ENCODE measurements at regions not wholly inside any gene's neighbourhood (a gene's known extent, or its start where the extent isn't known, plus 50 kb on each side); places are given as distances from the start of the nearest gene placed in this dataset.
A peak's percentile ranks its signal among the peaks of the same experiment; 100 is the strongest.
"Not testable (repeated sequence)": the region's sequence is repeated elsewhere in the genome, so short reads cannot be mapped to it uniquely, and the experiment has no call there.

DNA sequence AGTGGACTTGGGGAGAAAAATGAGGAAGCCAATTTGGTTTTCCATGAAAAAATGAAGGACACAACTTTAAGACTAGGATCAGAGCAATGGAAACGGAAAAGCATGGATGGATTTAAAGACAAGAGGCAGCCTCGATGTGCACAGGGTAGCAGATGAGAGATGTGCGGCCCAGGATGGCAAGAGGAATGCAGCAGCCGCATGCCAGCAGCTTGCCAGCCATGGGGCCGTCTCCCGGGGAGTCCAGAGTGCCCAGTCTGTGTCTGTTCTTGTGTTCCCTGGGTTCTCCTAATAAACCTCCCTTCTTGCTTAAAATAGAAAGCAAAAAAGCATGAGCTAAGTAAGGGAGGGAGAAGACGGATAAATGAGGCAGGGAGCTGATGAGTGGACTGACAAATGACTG lies 68.0 kb upstream of the IQSEC1 start:
- no peak for DNase-seq (ENCODE audit: low read depth in 3 of 3, low spot score in 2 of 3)

GRCh38 chr3:13140596-13140995 lies 67.4 kb upstream of the IQSEC1 start:
- DNase-seq (ENCODE audit: low read depth in 3 of 3, low spot score in 2 of 3): no peak

GRCh38 chr3:13139471-13140065 lies 66.3 kb upstream of the IQSEC1 start:
- DNase-seq (ENCODE audit: low read depth in 3 of 3, low spot score in 2 of 3): no peak

DNA sequence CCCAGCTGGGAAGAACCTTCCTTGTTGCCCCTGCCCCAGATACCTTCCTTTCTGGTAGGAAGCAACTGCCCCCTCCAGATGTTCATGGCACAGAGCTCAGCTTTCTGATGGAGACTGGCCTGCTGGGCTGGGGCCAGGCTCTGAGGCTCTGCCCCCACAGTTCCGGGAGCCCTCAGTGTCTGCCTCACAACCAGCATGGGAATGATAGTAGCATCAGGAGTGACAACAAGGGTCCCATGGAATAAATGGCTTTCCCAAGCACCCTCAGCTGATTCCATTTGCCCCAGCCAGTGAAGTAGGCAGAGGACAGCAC lies 65.6 kb upstream of the IQSEC1 start:
- DNase-seq (ENCODE audit: low read depth in 3 of 3, low spot score in 2 of 3): no peak

DNA sequence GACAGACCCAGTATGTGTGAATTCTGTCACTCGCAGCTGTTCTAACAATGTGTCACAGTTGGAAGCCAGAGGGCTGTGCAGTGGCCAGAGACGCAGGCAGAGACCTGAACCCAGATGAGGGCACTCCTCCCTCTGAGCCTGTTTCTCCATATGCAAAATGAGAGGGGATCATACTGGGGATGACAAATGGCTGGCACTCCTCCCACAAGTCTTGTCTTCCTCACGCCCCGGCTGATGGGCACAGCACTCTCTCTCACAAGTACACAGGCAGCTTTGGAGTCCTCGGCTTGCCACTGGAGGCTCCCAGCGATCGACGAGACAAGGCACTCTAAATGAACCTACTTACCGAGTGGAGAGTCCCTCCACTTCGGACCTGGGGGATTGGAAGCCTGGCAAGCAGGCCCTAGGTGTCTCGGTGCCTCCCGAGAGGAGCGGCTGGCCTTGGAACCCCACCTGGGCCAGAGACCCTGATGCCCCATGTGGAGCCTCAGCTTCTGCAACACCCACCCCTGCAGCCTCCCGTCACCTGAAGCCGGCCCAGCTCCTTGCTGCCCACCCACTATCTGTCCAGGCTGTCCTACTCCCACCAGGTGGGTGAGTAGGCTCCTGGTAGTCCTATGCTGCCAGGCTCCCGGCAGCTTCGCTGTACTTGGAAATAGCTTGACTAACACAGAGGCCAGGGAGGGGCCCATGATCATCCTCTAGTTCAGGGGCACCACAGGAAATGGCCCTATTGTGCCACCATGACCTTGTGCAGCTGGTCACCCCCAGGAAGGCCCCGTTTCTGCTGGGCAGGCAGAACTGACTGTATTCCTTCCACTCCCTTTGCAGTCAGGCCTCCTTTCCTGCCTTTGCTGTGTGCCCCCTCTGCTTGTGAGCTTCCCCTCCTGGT lies 65.0 kb upstream of the IQSEC1 start:
- DNase-seq (ENCODE audit: low read depth in 3 of 3, low spot score in 2 of 3): no peak

DNA sequence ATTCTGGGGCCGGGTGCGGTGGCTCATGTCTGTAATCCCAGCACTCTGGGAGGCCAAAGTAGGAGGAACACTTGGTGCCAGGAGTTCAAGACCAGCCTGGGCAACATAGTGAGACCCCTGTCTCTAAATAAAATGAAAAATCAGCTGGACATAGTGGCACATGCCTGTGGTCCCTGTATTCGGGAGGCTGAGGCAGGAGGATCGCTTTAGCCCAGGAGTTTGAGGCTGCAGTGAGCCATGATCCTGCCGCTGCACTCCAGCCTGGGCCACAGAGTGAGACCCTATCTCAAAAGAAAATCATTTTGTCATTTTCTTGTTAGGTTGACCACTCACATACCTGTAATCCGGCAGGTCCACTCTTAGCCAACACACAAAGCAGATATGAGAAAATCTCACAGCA lies 63.6 kb upstream of the IQSEC1 start:
- not testable (repeated sequence) for DNase-seq (ENCODE audit: low read depth in 3 of 3, low spot score in 2 of 3)

GRCh38 chr3:13136426-13136825 lies 63.2 kb upstream of the IQSEC1 start:
- no peak for DNase-seq (ENCODE audit: low read depth in 3 of 3, low spot score in 2 of 3)

DNA sequence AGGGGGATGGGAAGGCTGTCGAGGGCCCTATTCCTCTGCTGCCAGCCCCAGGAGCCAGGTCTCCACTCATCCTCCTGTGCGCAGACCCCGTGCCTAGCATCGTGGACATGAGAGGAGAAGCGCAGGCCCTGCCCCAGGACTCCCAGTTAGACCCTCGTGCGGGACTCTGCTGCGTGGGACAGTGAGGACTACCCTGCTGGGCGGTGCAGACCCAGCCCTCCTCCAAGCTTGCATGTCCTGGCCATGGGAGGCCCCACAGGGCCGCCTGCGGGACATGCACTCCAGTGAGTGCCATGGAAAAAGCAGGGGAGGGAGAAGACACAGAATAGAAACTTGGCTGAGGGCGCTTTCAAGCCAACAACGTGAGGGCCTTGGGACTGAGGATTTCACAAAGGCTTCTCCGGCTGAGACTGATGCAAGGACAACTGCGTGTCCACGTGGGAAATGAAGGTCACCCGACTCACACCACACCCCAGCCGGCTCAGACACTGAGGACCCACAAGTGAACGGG lies 62.6 kb upstream of the IQSEC1 start:
- DNase-seq (ENCODE audit: low read depth in 3 of 3, low spot score in 2 of 3): no peak

DNA sequence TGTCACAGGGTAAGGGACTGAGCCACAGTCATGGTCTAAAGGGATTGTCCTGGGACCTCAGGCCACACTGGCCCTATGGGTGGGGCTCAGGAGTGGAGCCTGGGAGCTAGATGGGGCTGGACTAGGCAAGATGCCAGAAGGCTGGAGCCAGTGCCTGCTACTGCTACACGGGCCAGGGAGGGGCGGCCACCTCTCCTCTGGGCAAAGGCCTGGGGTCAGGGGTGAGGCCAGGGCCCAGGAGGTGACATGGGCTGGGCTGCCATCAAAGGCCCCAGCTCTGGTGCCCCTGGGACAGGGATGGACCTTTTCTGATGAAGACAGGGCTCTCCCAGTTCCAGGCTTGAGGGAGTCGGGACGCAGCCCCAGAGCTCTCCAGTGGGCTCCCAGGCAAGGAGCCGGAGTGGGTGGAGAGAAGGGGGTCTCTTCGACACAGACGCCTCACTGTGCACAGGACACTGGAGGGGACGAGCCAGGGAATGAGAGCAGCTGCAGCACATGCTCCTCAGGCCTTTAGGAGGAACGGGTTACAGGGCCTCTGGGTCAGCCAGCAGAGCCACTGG lies 62.1 kb upstream of the IQSEC1 start:
- DNase-seq (ENCODE audit: low read depth in 3 of 3, low spot score in 2 of 3): no peak

DNA sequence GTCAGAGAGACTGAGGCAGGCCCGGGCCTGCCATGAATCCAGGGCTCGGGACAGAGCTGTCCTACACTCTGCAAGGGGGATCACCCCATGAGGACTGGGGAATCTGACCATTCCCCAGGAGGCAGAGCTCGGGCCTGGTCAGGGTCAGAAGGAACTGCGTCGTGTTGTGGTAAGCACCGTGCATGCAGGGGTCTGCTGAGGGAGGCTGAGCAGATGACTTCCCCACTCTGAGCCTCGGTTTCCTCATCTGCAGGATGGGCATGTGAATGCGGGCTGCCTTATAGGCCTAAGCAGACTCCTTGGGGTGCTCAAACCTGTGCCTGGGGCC lies 61.6 kb upstream of the IQSEC1 start:
- no peak for DNase-seq (ENCODE audit: low read depth in 3 of 3, low spot score in 2 of 3)

DNA sequence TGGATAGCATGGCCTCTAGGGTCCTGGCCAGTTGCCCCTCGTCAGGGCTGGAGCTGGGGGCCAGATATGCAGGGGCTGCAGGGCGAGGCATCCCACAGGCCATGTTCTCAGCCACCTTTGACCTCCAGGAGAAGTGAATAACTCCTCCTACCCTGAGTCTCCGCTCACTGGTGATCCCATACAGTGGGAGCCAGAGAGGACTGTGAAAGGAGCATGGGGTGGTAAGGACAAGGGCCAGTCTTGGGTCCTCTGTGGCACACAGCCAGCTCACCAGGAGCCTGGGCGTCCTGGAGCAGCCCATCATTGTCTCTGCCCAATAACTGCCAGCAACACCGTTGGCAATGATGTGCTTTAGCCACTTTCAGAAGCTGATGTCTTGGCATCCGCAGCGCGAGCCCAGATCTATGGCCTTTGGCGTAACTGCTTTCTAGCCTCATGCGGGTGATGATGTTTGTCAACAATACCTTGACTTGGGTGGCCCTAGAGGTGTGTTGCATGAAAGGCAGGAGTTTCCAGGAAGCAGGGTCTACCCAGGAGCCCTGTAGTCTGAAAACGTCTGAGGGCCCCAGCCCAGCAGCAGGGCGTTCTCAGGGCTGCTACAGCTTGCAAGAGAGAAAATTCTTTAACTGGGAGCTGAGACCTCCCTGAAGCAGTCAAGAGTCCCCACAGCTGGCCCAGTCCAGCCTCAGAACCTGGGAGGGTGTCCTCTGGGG lies 61.1 kb upstream of the IQSEC1 start:
- DNase-seq (ENCODE audit: low read depth in 3 of 3, low spot score in 2 of 3): no peak

- DNase-seq (ENCODE audit: low read depth in 3 of 3, low spot score in 2 of 3): peak in 1 of 3 donors; percentile 46
Measured at GRCh38 chr3:13133471-13133981, 60.3 kb upstream of the IQSEC1 start.

GRCh38 chr3:13132731-13133410 lies 59.6 kb upstream of the IQSEC1 start:
- no peak for DNase-seq (ENCODE audit: low read depth in 3 of 3, low spot score in 2 of 3)

- DNase-seq (ENCODE audit: low read depth in 3 of 3, low spot score in 2 of 3): no peak
Measured at GRCh38 chr3:13132281-13132680, 59.1 kb upstream of the IQSEC1 start.

GRCh38 chr3:13130464-13131193 lies 57.4 kb upstream of the IQSEC1 start:
- DNase-seq (ENCODE audit: low read depth in 3 of 3, low spot score in 2 of 3): no peak

- DNase-seq (ENCODE audit: low read depth in 3 of 3, low spot score in 2 of 3): no peak
Measured at GRCh38 chr3:13125092-13126015, 52.1 kb upstream of the IQSEC1 start.

- no peak for DNase-seq (ENCODE audit: low read depth in 3 of 3, low spot score in 2 of 3)
Measured at GRCh38 chr3:13124631-13125030, 51.4 kb upstream of the IQSEC1 start.

DNA sequence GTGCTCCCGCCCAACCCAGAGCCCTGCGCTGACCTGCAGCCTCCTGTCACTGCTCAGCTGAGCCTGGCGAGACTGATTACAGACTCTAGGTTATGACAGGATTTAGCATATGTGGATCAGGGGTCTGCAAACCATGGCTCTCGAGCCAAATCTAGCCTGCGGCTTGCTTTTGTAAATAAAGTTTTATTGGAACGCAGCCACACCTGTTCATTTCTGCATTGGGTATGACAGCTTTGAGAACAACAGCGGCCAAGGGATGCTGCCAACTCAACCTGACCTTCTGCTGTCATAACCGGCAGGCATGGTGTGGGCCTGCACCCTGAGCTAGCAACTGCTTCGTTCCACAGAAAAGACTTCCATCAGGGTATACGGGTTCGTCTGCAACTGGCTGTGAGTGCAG lies 50.5 kb upstream of the IQSEC1 start:
- DNase-seq (ENCODE audit: low read depth in 3 of 3, low spot score in 2 of 3): no peak
